NCI-H226 (cell line): ENCODE measurements at regions not wholly inside any gene's neighbourhood (a gene's known extent, or its start where the extent isn't known, plus 50 kb on each side); places are given as distances from the start of the nearest gene placed in this dataset.

Source experiments
- DNase-seq: peaks from one replicate; pipeline ENCODE4 v3.0.0-alpha.2; 2015

- no peak for DNase-seq
Observed at GRCh38 chr17:33516645-33517044, 223.6 kb upstream of the ASIC2 start.

GRCh38 chr17:33517746-33518145 is 224.7 kb upstream of the ASIC2 start:
- DNase-seq, result no peak

- no peak for DNase-seq
Observed at GRCh38 chr17:33519692-33520091, 226.6 kb upstream of the ASIC2 start.

GRCh38 chr17:33520426-33521330 is 227.6 kb upstream of the ASIC2 start:
- DNase-seq, result no peak

- peak; percentile 13 for DNase-seq
Observed at GRCh38 chr17:33521784-33522183, 228.7 kb upstream of the ASIC2 start.

- DNase-seq, result no peak
Observed at GRCh38 chr17:33522623-33523022, 229.5 kb upstream of the ASIC2 start.

GRCh38 chr17:33523577-33523981 is 230.5 kb upstream of the ASIC2 start:
- no peak for DNase-seq

GRCh38 chr17:33525186-33525585 is 232.1 kb upstream of the ASIC2 start:
- DNase-seq, result no peak

- DNase-seq, result no peak
Observed at GRCh38 chr17:33526717-33527116, 233.6 kb upstream of the ASIC2 start.

GRCh38 chr17:33527290-33527689 is 234.2 kb upstream of the ASIC2 start:
- no peak for DNase-seq

- DNase-seq, result no peak
Observed at GRCh38 chr17:33528846-33529245, 235.8 kb upstream of the ASIC2 start.

- DNase-seq, result no peak
Observed at GRCh38 chr17:33529816-33530215, 236.7 kb upstream of the ASIC2 start.

GRCh38 chr17:33531311-33531710 is 238.2 kb upstream of the ASIC2 start:
- no peak for DNase-seq

- DNase-seq, result no peak
Observed at GRCh38 chr17:33534087-33534486, 241.0 kb upstream of the ASIC2 start.

GRCh38 chr17:33545124-33545523 is 252.0 kb upstream of the ASIC2 start:
- no peak for DNase-seq

GRCh38 chr17:33550261-33550660 is 257.2 kb upstream of the ASIC2 start:
- no peak for DNase-seq

- DNase-seq, result no peak
Observed at GRCh38 chr17:33551075-33551474, 258.0 kb upstream of the ASIC2 start.

- DNase-seq, result no peak
Observed at GRCh38 chr17:33551911-33552310, 258.8 kb upstream of the ASIC2 start.

GRCh38 chr17:33560165-33560564 is 267.1 kb upstream of the ASIC2 start:
- DNase-seq, result peak; percentile 62

GRCh38 chr17:33560871-33561270 is 267.8 kb upstream of the ASIC2 start:
- no peak for DNase-seq

- DNase-seq, result no peak
Observed at GRCh38 chr17:33561569-33562334, 268.7 kb upstream of the ASIC2 start.

GRCh38 chr17:33562792-33563191 is 269.7 kb upstream of the ASIC2 start:
- DNase-seq, result no peak

GRCh38 chr17:33564146-33564545 is 271.1 kb upstream of the ASIC2 start:
- no peak for DNase-seq

GRCh38 chr17:33567223-33567622 is 274.1 kb upstream of the ASIC2 start:
- DNase-seq, result no peak
